ENCODE measurements at regions not wholly inside any gene's neighbourhood (a gene's known extent, or its start where the extent isn't known, plus 50 kb on each side); places are given as distances from the start of the nearest gene placed in this dataset.

DNA sequence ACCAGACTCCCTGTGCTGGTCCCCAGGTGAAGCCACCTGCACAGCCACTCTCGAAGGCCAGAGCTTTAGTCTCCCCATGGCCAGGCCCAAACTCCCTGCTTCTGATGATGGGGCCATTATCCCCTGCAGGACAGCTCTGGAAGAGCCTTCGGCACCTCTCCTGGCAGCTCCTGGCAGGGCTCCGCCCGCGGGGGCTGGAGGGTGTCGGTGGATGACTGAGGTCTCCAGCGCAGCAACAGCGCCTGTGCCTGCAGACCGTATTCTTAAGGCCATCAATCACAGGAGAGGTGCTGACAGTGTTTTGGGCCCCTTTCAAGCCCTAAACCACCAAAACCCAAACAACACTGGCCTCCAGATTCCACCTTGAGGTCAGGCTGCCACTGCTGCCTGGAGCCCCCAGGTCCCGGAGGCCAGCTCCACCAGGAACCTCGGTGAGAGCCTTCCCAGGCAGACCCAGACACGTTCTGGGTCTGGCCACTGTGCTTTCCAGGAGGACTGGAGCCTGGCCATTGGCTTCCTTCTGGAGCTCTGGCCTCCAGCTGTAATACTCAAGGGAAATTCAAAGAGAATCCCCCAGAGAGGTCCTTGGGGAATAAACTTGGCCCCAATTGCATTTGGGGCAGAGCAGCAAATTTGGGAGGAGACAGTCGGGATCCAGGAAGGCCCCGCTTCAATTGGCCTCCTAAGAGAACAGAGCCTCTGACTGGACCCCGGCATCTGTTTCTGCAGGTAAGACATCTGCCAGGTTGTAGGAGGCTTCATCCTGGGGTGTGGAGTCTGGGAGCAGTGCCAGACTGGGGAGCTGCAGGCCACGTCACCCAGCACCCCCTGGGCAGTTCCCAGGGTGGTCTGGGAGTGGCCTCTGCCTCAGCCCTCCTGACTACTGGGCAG, 210.6 kb upstream of the RTL1 start:
- DNase-seq (ENCODE audit: low read depth): no peak
- TF ChIP-seq, protein P1, sequence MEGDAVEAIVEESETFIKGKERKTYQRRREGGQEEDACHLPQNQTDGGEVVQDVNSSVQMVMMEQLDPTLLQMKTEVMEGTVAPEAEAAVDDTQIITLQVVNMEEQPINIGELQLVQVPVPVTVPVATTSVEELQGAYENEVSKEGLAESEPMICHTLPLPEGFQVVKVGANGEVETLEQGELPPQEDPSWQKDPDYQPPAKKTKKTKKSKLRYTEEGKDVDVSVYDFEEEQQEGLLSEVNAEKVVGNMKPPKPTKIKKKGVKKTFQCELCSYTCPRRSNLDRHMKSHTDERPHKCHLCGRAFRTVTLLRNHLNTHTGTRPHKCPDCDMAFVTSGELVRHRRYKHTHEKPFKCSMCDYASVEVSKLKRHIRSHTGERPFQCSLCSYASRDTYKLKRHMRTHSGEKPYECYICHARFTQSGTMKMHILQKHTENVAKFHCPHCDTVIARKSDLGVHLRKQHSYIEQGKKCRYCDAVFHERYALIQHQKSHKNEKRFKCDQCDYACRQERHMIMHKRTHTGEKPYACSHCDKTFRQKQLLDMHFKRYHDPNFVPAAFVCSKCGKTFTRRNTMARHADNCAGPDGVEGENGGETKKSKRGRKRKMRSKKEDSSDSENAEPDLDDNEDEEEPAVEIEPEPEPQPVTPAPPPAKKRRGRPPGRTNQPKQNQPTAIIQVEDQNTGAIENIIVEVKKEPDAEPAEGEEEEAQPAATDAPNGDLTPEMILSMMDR (conservative IDR thresholded peaks at IDR 0.05; ENCODE audit: low read depth, low read length): no peak
- H3K4me3 ChIP-seq (ENCODE audit: low read depth, low read length): no peak overlapping the region

DNA sequence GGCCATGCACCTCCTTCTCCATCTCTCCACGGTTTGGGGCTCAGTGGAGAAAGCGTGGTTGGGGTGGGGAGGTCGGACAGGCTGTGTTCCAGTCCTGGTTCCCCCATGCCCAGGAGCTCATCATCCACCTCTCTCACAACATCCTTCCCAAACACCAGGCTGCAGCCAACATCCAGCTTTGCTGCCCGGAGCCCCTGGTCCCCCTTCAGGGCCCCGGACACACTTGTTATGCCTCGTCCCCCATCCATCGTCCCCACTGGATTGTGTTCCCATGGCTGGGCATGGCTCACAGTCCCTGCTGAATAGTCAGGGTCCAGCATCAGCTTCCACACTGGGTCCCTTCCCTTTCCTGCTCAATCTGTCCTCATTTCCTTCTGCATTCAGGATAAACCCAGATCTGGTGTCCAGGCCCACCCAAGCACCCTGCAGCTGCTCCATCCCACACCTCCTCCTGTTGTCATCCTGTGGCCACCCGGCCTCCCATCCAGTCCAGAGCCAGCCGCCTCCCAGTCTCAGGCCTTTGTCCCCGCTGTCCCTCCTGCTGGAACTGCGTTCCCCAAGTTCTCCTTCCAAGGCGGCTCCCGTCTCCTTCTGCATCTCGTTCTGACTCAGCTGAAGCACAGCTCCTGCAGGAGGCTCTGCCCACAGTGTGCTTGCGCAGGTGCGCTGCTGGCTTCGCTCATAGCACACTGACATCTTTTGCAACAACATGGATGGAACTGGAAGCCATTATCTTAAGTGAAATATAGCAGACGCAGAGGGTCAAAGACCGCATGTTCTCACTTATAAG, 211.4 kb upstream of the RTL1 start:
- H3K4me3 ChIP-seq (ENCODE audit: low read depth, low read length): no peak overlapping the region
- TF ChIP-seq, protein P1 (conservative IDR thresholded peaks at IDR 0.05; ENCODE audit: low read depth, low read length): no peak
- no peak for DNase-seq (ENCODE audit: low read depth)

DNA sequence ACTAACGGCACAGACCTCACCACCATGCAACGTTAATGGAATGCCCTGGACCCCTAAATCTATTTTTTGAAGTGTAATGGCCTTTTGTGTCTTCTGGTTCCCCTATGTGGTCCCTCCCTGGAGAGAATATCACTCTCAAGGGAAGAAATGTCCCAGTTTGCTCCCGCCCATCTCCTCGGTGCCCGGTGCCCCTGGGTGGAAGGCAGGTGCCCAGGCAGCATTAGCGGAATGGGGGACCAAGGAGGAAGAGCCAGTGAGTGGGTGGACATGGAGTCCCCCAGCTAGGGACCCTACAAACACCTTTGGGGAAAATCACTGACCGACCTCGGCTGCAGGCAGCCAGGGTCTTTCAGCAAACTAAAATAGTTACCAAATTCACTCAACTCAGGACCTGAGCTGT, 212.1 kb upstream of the RTL1 start:
- TF ChIP-seq, protein P1 (conservative IDR thresholded peaks at IDR 0.05; ENCODE audit: low read depth, low read length): no peak
- no peak overlapping the region for H3K4me3 ChIP-seq (ENCODE audit: low read depth, low read length)
- no peak for DNase-seq (ENCODE audit: low read depth)

DNA sequence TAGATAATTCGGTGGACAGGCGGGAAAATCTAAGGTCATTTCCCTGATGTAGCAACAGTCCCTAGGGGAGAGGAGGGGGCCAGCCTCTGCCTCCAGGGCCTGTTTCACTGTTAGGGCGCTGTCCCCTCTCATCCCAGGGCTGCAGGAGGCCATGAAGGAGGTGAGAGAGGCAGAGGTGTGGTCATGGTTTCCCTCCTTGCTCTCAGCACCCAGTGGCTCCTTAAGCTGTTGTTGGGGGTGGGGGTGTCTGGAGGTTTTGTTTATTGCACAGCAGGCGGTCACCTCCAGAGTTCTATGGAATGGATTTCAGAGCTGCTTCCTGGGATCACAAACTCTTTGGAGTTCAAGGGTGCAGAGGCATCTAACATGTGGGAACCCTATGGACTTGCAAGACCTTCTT, 212.5 kb upstream of the RTL1 start:
- no peak overlapping the region for H3K4me3 ChIP-seq (ENCODE audit: low read depth, low read length)
- DNase-seq (ENCODE audit: low read depth): no peak
- TF ChIP-seq, protein P1 (conservative IDR thresholded peaks at IDR 0.05; ENCODE audit: low read depth, low read length): no peak

DNA sequence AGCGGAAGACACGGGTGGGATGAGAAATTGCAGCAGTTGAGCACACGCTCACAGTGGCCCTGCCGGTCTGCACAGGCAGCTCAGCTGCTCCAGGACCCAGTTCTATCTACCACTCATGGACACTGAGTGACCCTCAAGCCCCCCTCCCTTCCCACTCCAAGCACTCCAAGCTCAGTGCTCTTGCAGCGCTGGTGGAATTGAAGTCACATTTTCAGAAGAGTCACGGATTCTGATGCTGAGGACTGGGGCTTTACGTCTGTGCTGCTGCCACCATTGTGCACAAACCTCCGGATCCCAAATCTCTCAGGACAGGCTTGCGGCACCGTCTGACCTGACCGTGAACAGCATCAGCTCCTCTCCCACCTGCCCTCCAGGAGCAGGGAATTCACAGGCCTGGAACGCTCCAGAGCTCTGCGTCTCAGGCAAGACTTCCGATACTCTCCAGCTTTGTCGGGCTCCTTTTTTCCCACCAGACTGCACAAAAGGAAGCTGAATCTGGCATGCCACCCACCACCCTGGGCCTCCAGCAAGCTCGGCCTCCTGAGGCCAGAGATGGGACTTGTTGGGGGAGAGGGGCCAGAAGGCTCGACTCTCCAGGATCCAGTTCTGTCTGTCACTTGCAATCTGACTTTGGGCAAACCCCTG, 213.1 kb upstream of the RTL1 start:
- TF ChIP-seq, protein P1 (conservative IDR thresholded peaks at IDR 0.05; ENCODE audit: low read depth, low read length): no peak
- DNase-seq (ENCODE audit: low read depth): no peak
- H3K4me3 ChIP-seq (ENCODE audit: low read depth, low read length): no peak overlapping the region

DNA sequence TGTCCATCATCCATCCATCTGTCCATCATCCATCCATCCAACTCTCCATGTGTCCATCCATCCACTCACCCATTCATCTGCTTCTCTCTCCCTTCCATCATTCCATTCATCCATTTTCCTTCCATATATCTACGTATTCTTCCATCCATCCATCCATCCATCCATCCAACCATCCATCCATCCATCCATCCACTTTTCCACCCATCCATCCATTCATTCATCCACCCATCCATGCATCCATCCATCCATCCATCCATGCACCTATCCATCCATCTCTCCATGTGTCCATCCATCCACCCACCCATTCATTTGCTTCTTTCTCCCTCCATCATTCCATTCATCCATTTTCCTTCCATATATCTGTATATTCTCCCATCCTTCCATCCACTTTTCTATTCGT, 214.0 kb upstream of the RTL1 start:
- no peak for DNase-seq (ENCODE audit: low read depth)
- TF ChIP-seq, protein P1 (conservative IDR thresholded peaks at IDR 0.05; ENCODE audit: low read depth, low read length): no peak
- no peak overlapping the region for H3K4me3 ChIP-seq (ENCODE audit: low read depth, low read length)

Data from choroid plexus epithelial cell (primary cell).